ENCODE measurements at regions not wholly inside any gene's neighbourhood (a gene's known extent, or its start where the extent isn't known, plus 50 kb on each side); places are given as distances from the start of the nearest gene placed in this dataset.

DNA sequence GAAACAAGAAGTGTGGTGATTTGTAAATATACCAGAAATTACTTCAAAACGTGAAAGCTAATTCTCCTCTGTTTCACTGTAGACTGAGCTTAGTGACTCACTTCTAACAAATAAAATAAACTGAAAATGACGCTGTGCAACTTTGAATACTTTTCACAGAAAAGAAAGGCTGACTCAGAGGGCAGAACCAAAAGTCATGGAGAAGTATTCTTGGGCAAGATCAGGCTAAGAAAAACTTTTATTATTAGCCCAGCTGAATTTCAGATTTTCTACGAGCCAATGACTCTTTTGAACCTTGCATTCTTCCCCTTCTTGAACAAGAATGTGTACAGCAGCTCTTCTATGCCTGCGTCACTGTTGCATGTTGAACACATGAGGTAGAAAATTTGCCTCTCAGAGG, 527.3 kb upstream of the GHITM start:
- no peaks in the 10 kb centered on the region for H3K4me1 ChIP-seq
- H3K27me3 ChIP-seq, result no peaks in the 10 kb centered on the region
- WGBS, 2 donors (ENCODE audit: low coverage in 1 of 2), result 65 to 80% methylated on average over 3 to 4 of the region's 4 CpGs
- ATAC-seq, result no peak
- no peaks in the 10 kb centered on the region for H3K36me3 ChIP-seq
- no peaks in the 10 kb centered on the region for H3K9me3 ChIP-seq
- H3K4me3 ChIP-seq, result no peak overlapping the region
- TF ChIP-seq POLR2AphosphoS5 (IDR thresholded peaks at IDR 0.05) (no peak), POLR2A (IDR thresholded peaks at IDR 0.05) (no peak), EP300 (IDR thresholded peaks at IDR 0.05) (no peak), CTCF (IDR thresholded peaks at IDR 0.05) (no peak)
- H3K27ac ChIP-seq, result no peak overlapping the region

GRCh38 chr10:83612746-83613145, 526.6 kb upstream of the GHITM start:
- ATAC-seq, result no peak
- Histone ChIP-seq H3K4me1 (no peaks in the 10 kb centered on the region), H3K27me3 (no peaks in the 10 kb centered on the region), H3K4me3 (no peak overlapping the region), H3K36me3 (no peaks in the 10 kb centered on the region), H3K27ac (no peak overlapping the region), H3K9me3 (no peaks in the 10 kb centered on the region)
- no peak for TF ChIP-seq EP300 (IDR thresholded peaks at IDR 0.05)
- WGBS, 2 donors (ENCODE audit: low coverage in 1 of 2), result 37 to 50% methylated on average over 2 of the region's 2 CpGs

DNA sequence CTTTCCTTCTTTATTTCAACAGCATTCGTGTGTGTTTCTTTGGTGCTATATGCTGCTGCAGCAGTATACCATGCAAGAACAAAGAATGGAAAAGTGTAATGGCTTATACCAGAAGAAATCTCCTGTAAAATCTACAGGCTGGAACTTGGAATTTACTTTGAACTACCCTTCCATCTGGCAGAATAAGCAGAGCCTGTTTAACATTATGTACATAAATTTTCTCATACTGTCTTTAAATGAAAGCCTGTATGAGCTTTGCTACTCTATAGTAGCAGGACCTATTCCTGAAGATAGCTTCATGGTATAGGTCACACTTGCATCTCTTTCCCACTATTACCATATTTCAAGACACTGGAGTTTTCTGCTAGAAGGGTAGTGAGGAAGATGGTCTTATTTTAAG, 522.1 kb upstream of the GHITM start:
- H3K36me3 ChIP-seq, result no peaks in the 10 kb centered on the region
- TF ChIP-seq EP300 (IDR thresholded peaks at IDR 0.05) (no peak), POLR2AphosphoS5 (IDR thresholded peaks at IDR 0.05) (no peak), CTCF (IDR thresholded peaks at IDR 0.05) (no peak), POLR2A (IDR thresholded peaks at IDR 0.05) (no peak)
- H3K4me3 ChIP-seq, result no peak overlapping the region

GRCh38 chr10:83617692-83618545, 521.4 kb upstream of the GHITM start:
- no peak for TF ChIP-seq EP300 (IDR thresholded peaks at IDR 0.05)

More for the DNA sequence above, 522.1 kb upstream of the GHITM start:
- Histone ChIP-seq H3K4me1 (no peaks in the 10 kb centered on the region), H3K27me3 (no peaks in the 10 kb centered on the region), H3K27ac (no peak overlapping the region), H3K9me3 (no peaks in the 10 kb centered on the region)
- WGBS, 2 donors (ENCODE audit: low coverage in 1 of 2), result 80% methylated on average over 1 of the region's 1 CpG; no CpG with 5 or more reads in 1 of the 2 donors
- no peak for ATAC-seq

GRCh38 chr10:83625831-83626360, 513.4 kb upstream of the GHITM start:
- H3K36me3 ChIP-seq, result no peaks in the 10 kb centered on the region
- TF ChIP-seq CTCF (IDR thresholded peaks at IDR 0.05) (no peak), EP300 (IDR thresholded peaks at IDR 0.05) (no peak), POLR2AphosphoS5 (IDR thresholded peaks at IDR 0.05) (no peak), POLR2A (IDR thresholded peaks at IDR 0.05) (no peak)
- H3K4me3 ChIP-seq, result no peak overlapping the region
- ATAC-seq, result no peak
- H3K4me1 ChIP-seq, result no peaks in the 10 kb centered on the region
- 27 to 39% methylated on average over 3 to 5 of the region's 5 CpGs for WGBS, 2 donors (ENCODE audit: low coverage in 1 of 2)
- no peak overlapping the region for H3K27ac ChIP-seq
- H3K9me3 ChIP-seq, result no peaks in the 10 kb centered on the region
- H3K27me3 ChIP-seq, result no peaks in the 10 kb centered on the region

More at GRCh38 chr10:83617692-83618545, 521.4 kb upstream of the GHITM start:
- no peak overlapping the region for H3K27ac ChIP-seq
- H3K36me3 ChIP-seq, result no peaks in the 10 kb centered on the region
- 32 to 48% methylated on average over 5 of the region's 5 CpGs for WGBS, 2 donors (ENCODE audit: low coverage in 1 of 2)
- no peak overlapping the region for H3K4me3 ChIP-seq
- no peaks in the 10 kb centered on the region for H3K4me1 ChIP-seq
- ATAC-seq, result no peak
- no peaks in the 10 kb centered on the region for H3K9me3 ChIP-seq
- H3K27me3 ChIP-seq, result no peaks in the 10 kb centered on the region

GRCh38 chr10:83632701-83633100, 506.6 kb upstream of the GHITM start:
- ATAC-seq, result no peak
- H3K27ac ChIP-seq, result no peak overlapping the region
- no peaks in the 10 kb centered on the region for H3K36me3 ChIP-seq
- no peaks in the 10 kb centered on the region for H3K4me1 ChIP-seq
- no peak for TF ChIP-seq EP300 (IDR thresholded peaks at IDR 0.05)
- no peak for TF ChIP-seq POLR2A (IDR thresholded peaks at IDR 0.05)
- TF ChIP-seq CTCF (IDR thresholded peaks at IDR 0.05), result no peak
- no peak for TF ChIP-seq POLR2AphosphoS5 (IDR thresholded peaks at IDR 0.05)
- no peaks in the 10 kb centered on the region for H3K27me3 ChIP-seq
- H3K4me3 ChIP-seq, result no peak overlapping the region
- no peaks in the 10 kb centered on the region for H3K9me3 ChIP-seq
